ENCODE measurements at regions not wholly inside any gene's neighbourhood (a gene's known extent, or its start where the extent isn't known, plus 50 kb on each side); places are given as distances from the start of the nearest gene placed in this dataset.
"Not testable (repeated sequence)": the region's sequence is repeated elsewhere in the genome, so short reads cannot be mapped to it uniquely, and the experiment has no call there.

GRCh38 chr6:80503660-80504059, 397.2 kb downstream of the BCKDHB start:
- TF ChIP-seq POLR2A (IDR thresholded peaks at IDR 0.05) = no peak
- no peak for TF ChIP-seq CTCF (IDR thresholded peaks at IDR 0.05)
- TF ChIP-seq POLR2AphosphoS5 (IDR thresholded peaks at IDR 0.05) = no peak
- intact Hi-C loops (cut with DNase I) = no loop called here
- Histone ChIP-seq H3K27ac (no peak overlapping the region), H3K36me3 (no peaks in the 10 kb centered on the region), H3K9me3 (no peaks in the 10 kb centered on the region), H3K4me3 (no peak overlapping the region), H3K4me1 (replicated peaks) (no peaks in the 10 kb centered on the region), H3K27me3 (replicated peaks; ENCODE audit: insufficient read depth) (no peaks in the 10 kb centered on the region)
- DNase-seq (ENCODE audit: low spot score) = no peak
- WGBS = 88% methylated on average over 2 of the region's 2 CpGs

DNA sequence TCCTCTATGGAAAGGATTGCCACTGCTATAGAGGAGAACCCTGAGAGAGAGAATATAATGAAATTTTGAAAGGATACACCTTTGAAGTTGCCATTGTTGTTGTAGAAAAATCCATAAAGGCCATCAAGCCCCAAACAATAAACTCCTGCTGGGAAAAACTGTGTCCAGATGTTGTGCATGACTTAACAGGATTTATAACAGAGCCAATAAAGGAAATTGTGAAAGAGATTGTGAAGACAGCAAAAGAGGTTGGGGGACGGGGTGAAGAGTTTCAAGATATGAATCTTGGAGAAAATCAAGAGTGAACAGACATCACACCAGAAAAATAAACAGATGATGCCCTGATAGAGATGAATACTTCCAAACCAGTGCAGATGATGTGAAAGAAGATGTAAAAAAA, 396.4 kb downstream of the BCKDHB start:
- Histone ChIP-seq H3K27me3 (replicated peaks; ENCODE audit: insufficient read depth) (no peaks in the 10 kb centered on the region), H3K4me1 (replicated peaks) (no peaks in the 10 kb centered on the region), H3K27ac (no peak overlapping the region), H3K9me3 (no peaks in the 10 kb centered on the region), H3K36me3 (no peaks in the 10 kb centered on the region), H3K4me3 (no peak overlapping the region)
- intact Hi-C loops (cut with DNase I) = no loop called here
- 38% methylated on average over 1 of the region's 1 CpG for WGBS
- no peak for DNase-seq (ENCODE audit: low spot score)
- TF ChIP-seq CTCF (IDR thresholded peaks at IDR 0.05) = no peak
- no peak for TF ChIP-seq POLR2AphosphoS5 (IDR thresholded peaks at IDR 0.05)
- TF ChIP-seq POLR2A (IDR thresholded peaks at IDR 0.05) = no peak

- no peaks in the 10 kb centered on the region for H3K4me1 ChIP-seq (replicated peaks)
- no peaks in the 10 kb centered on the region for H3K27me3 ChIP-seq (replicated peaks; ENCODE audit: insufficient read depth)
- 78% methylated on average over 4 of the region's 4 CpGs for WGBS
- TF ChIP-seq POLR2A (IDR thresholded peaks at IDR 0.05) (no peak), POLR2AphosphoS5 (IDR thresholded peaks at IDR 0.05) (no peak), CTCF (IDR thresholded peaks at IDR 0.05) (no peak)
- H3K9me3 ChIP-seq = no peaks in the 10 kb centered on the region
- H3K4me3 ChIP-seq = no peak overlapping the region
- DNase-seq (ENCODE audit: low spot score) = no peak
- no peaks in the 10 kb centered on the region for H3K36me3 ChIP-seq
- H3K27ac ChIP-seq = no peak overlapping the region
- intact Hi-C loops (cut with DNase I) = no loop called here
Measured at GRCh38 chr6:80501636-80502035, 395.2 kb downstream of the BCKDHB start.

DNA sequence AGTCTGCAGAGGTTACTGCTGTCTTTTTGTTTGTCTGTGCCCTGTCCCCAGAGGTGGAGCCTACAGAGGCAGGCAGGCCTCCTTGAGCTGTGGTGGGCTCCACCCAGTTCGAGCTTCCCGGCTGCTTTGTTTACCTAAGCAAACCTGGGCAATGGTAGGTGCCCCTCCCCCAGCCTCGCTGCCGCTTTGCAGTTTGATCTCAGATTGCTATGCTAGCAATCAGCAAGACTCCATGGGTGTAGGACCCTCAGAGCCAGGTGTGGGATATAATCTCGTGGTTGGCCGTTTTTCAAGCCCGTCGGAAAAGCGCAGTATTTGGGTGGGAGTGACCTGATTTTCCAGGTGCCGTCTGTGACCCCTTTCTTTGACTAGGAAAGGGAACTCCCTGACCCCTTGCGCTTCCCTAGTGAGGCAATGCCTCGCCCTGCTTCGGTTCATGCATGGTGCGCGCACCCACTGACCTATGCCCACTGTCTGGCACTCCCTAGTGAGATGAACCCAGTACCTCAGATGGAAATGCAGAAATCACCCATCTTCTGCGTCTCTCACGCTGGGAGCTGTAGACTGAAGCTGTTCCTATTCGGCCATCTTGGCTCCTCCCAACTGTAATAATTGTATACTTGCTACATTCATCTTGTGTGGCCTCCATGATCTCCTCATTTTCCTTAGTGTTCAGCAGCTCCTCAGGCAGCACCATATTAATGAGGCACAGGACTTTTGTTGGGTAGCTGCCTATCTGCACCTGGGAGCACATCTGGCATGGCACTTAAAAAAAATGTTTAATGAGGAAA, 391.4 kb downstream of the BCKDHB start:
- H3K4me1 ChIP-seq (replicated peaks); H3K36me3 ChIP-seq; DNase-seq (ENCODE audit: low spot score); H3K27ac ChIP-seq; intact Hi-C loops (cut with DNase I); H3K27me3 ChIP-seq (replicated peaks; ENCODE audit: insufficient read depth); H3K9me3 ChIP-seq; H3K4me3 ChIP-seq: not testable (repeated sequence)
- 84% methylated on average over 16 of the region's 18 CpGs for WGBS

DNA sequence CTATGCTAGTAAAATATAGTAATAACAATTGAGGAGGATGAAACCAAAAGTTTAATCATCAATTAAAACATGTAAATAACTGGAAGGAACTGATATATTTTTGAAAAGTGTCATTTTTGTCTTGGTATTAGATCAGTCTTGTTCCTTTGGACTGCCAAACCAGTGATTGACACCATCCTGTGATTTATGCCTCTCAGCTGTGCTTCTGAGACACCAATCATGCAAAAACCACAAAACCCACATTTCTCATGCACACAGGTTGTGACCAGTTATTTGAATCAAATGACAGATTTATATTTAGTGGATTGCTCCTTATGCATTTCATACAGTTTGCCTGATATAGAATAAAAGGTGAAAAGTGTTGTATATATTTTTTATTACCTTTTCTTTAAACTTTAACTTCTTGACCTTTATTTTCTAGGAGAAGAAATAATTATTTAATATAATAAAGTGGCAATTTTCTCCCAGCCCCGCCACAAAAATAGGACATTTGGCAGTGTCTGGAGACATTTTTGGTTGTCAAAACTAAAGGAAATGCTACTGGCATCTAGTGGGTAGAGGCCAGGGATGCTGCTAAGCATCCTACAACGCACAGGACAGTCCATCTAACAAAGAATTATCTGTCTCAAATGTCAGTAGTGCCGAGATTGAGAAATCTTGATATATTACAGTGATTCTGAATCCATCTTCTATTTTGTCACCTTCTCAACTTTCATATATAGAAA, 383.6 kb downstream of the BCKDHB start:
- intact Hi-C loops (cut with DNase I) = no loop called here
- no peaks in the 10 kb centered on the region for H3K4me1 ChIP-seq (replicated peaks)
- DNase-seq (ENCODE audit: low spot score) = no peak
- H3K4me3 ChIP-seq = no peak overlapping the region
- no peaks in the 10 kb centered on the region for H3K36me3 ChIP-seq
- H3K9me3 ChIP-seq = no peaks in the 10 kb centered on the region
- 74% methylated on average over 3 of the region's 3 CpGs for WGBS
- H3K27me3 ChIP-seq (replicated peaks; ENCODE audit: insufficient read depth) = no peaks in the 10 kb centered on the region
- H3K27ac ChIP-seq = no peak overlapping the region
- TF ChIP-seq CTCF (IDR thresholded peaks at IDR 0.05) = no peak
- TF ChIP-seq POLR2AphosphoS5 (IDR thresholded peaks at IDR 0.05) = no peak
- no peak for TF ChIP-seq POLR2A (IDR thresholded peaks at IDR 0.05)

All from prostate gland (tissue), 2 donors.